HG02763 (cell line): ENCODE measurements at regions not wholly inside any gene's neighbourhood (a gene's known extent, or its start where the extent isn't known, plus 50 kb on each side); places are given as distances from the start of the nearest gene placed in this dataset.

Experiments
- ATAC-seq: cut with Tn5 transposase; IDR thresholded peaks from one replicate; pipeline ENCODE4 v1.9.1; 2021; ENCODE audit warnings: mild to moderate bottlenecking, moderate library complexity; ENCODE audit not compliant: unreplicated experiment

GRCh38 chr5:35282810-35283209 lies 52.5 kb upstream of the PRLR start:
- no peak for ATAC-seq

DNA sequence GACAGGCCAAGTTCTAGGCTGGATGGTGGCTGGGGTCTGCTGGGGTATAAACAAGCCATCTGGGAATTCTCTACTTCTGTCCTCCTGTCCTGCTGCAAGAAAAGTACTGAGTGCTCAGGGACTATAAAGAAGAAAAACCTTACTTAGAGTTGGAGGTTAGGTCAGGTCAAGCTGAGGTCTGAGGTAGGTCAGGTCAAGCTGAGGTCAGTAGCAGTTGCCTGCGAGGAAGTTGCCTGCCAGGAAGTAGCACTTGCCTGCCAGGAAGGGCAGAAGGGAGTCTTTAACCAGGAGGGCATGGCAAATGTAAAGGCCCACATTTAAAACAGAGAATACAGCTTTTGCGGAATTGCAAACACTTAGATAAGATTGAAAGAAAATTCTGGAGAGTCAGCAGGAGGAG lies 51.3 kb upstream of the PRLR start:
- ATAC-seq: no peak
